GM23248 (cell line): ENCODE measurements at regions not wholly inside any gene's neighbourhood (a gene's known extent, or its start where the extent isn't known, plus 50 kb on each side); places are given as distances from the start of the nearest gene placed in this dataset.

ENCODE experiments used
- DNase-seq: peaks from one replicate; pipeline ENCODE4 v3.0.0-alpha.2; 2015
- H2AFZ ChIP-seq: fragments of 200-600 bp; sonication (generic); 2 replicates; pipeline ENCODE4 v1.6.1; 2016; ENCODE audit warnings: antibody characterized with exemption
- H3F3A ChIP-seq: fragments of 200-600 bp; sonication (generic); 2 replicates; pipeline ENCODE4 v1.6.1; 2016; ENCODE audit warnings: mild to moderate bottlenecking, antibody characterized with exemption, mixed run types; ENCODE audit not compliant: insufficient read depth
- H3K27ac ChIP-seq: fragments of 200-600 bp; sonication (generic); 2 replicates; pipeline ENCODE4 v1.5.1; 2016; ENCODE audit warnings: mild to moderate bottlenecking
- H3K27me3 ChIP-seq: fragments of 200-600 bp; sonication (generic); replicated peaks from 2 replicates; pipeline ENCODE4 v1.6.1; 2016; ENCODE audit warnings: mild to moderate bottlenecking; ENCODE audit not compliant: insufficient read depth
- H3K36me3 ChIP-seq: fragments of 200-600 bp; sonication (generic); 2 replicates; pipeline ENCODE4 v1.6.1; 2016; ENCODE audit warnings: low read depth, mild to moderate bottlenecking
- H3K4me1 ChIP-seq: fragments of 200-600 bp; sonication (generic); 2 replicates; pipeline ENCODE4 v1.6.1; 2016; ENCODE audit warnings: mild to moderate bottlenecking; ENCODE audit not compliant: insufficient read depth
- H3K4me2 ChIP-seq: fragments of 200-600 bp; sonication (generic); one replicate; pipeline ENCODE4 v1.6.1; 2016; ENCODE audit warnings: mild to moderate bottlenecking; ENCODE audit not compliant: unreplicated experiment
- H3K4me3 ChIP-seq: fragments of 200-600 bp; sonication (generic); 2 replicates; pipeline ENCODE4 v1.5.1; 2016; ENCODE audit warnings: mild to moderate bottlenecking
- H3K79me2 ChIP-seq: fragments of 200-600 bp; sonication (generic); 2 replicates; pipeline ENCODE4 v1.6.1; 2016; ENCODE audit warnings: mild to moderate bottlenecking; ENCODE audit not compliant: insufficient read depth
- H3K9ac ChIP-seq: fragments of 200-600 bp; sonication (generic); 2 replicates; pipeline ENCODE4 v1.6.1; 2016; ENCODE audit warnings: mild to moderate bottlenecking
- H3K9me2 ChIP-seq: fragments of 200-600 bp; sonication (generic); 2 replicates; pipeline ENCODE4 v1.6.1; 2016; ENCODE audit warnings: mixed run types, mild to moderate bottlenecking, moderate library complexity; ENCODE audit not compliant: insufficient read depth
- H3K9me3 ChIP-seq: fragments of 200-600 bp; sonication (generic); one replicate; pipeline ENCODE4 v1.6.1; 2017; ENCODE audit warnings: low read depth
- H4K20me1 ChIP-seq: fragments of 200-600 bp; sonication (generic); 2 replicates; pipeline ENCODE4 v1.6.0; 2016; ENCODE audit not compliant: insufficient read depth
- EZH2 ChIP-seq: fragments of 200-600 bp; sonication (generic); IDR thresholded peaks from 2 replicates; pipeline ENCODE4 v1.6.1; 2018; ENCODE audit warnings: antibody characterized with exemption, mild to moderate bottlenecking; ENCODE audit not compliant: insufficient read depth, poor library complexity, severe bottlenecking
- EZH2phosphoT487 ChIP-seq: fragments of 200-600 bp; sonication (generic); IDR thresholded peaks from 2 replicates; pipeline ENCODE4 v1.6.1; 2018; ENCODE audit warnings: antibody characterized with exemption, moderate library complexity, mild to moderate bottlenecking, low read depth; ENCODE audit not compliant: insufficient read depth
- WGBS, 2 experiments: methylation state at CpG; one replicate each; pipeline ENCODE4 v1.1.6; 2015 to 2017; ENCODE audit warnings: low lambda C conversion rate in 2 of 2, low coverage in 1 of 2; ENCODE audit errors: missing lambda C conversion rate in 2 of 2; 5-methylcytosine and 5-hydroxymethylcytosine counted together
- in situ Hi-C: fragments of 300-500 bp; cut with MboI; formaldehyde crosslinking; loops from 2 replicates; pipeline ENCODE4 v1.15.0; 2020

DNA sequence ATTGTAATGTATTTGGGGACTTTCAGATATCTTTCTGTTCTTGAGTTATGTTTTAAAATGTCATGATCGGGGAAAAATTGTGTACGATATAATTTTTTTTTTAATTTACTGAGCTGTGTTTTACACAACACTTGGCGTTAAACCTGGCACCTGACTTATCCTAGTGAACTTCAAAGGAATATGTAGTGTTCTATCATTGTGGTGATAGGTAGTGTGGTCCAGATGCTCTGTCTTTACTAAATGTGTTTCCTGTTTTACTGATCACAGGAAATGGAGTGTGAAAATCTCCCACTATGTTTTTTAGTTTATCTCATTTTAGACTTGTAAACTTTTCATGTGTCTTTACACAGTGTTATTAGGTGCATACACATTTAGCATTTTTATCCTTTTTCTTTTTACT, 98.0 kb downstream of the SLC5A7 start:
- no peaks in the 10 kb centered on the region for H3K27me3 ChIP-seq
- no peak overlapping the region for H3K4me2 ChIP-seq
- TF ChIP-seq EZH2phosphoT487 (no peak), EZH2 (no peak)
- H3K27ac ChIP-seq, result no peak overlapping the region
- H3K9me3 ChIP-seq, result no peaks in the 10 kb centered on the region
- no peaks in the 10 kb centered on the region for H4K20me1 ChIP-seq
- in situ Hi-C loops, result no loop called here
- H2AFZ ChIP-seq, result no peak overlapping the region
- 17 to 29% methylated on average over 3 of the region's 3 CpGs for WGBS, 2 experiments
- H3K4me3 ChIP-seq, result no peak overlapping the region
- H3K36me3 ChIP-seq, result no peaks in the 10 kb centered on the region
- no peak overlapping the region for H3K9ac ChIP-seq
- no peak for DNase-seq
- no peaks in the 10 kb centered on the region for H3K79me2 ChIP-seq
- H3F3A ChIP-seq, result no peaks in the 10 kb centered on the region
- no peaks in the 10 kb centered on the region; the same call in 1 of the 2 replicates for H3K9me2 ChIP-seq
- H3K4me1 ChIP-seq, result no peaks in the 10 kb centered on the region

DNA sequence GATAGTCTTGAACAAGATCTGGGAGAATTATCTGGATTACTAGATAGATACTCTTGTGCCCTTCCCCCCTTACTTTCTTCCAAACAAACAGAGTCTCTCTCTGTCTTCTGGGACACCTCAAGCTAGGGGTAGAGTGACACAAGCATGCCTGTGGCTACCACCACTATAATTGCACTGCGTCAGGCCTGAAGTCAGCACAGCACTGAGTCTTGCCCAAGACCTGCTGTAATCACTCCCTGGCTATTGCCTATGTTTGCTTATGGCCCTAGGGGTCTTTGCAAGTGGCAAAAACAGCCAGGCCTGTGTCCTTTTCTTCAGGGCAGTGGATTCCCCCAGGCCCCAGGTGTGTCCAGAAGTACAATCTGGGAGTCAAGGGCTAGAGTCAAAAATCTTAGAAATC, 106.6 kb downstream of the SLC5A7 start:
- TF ChIP-seq EZH2, result no peak
- no peak for TF ChIP-seq EZH2phosphoT487
- in situ Hi-C loops, result no loop called here
- no peaks in the 10 kb centered on the region for H3K9me2 ChIP-seq
- no peak overlapping the region for H3K9ac ChIP-seq
- no peaks in the 10 kb centered on the region for H3K4me1 ChIP-seq
- H3K27me3 ChIP-seq, result no peaks in the 10 kb centered on the region; the same call in 1 of the 2 replicates
- no peaks in the 10 kb centered on the region for H3K9me3 ChIP-seq
- H3K4me3 ChIP-seq, result no peak overlapping the region
- WGBS, 2 experiments, result 38 to 39% methylated on average over 1 of the region's 1 CpG
- H3K27ac ChIP-seq, result no peak overlapping the region
- no peaks in the 10 kb centered on the region for H4K20me1 ChIP-seq
- no peaks in the 10 kb centered on the region for H3K79me2 ChIP-seq
- H3F3A ChIP-seq, result no peaks in the 10 kb centered on the region
- no peaks in the 10 kb centered on the region for H3K36me3 ChIP-seq
- H2AFZ ChIP-seq, result no peak overlapping the region
- no peak for DNase-seq
- no peak overlapping the region for H3K4me2 ChIP-seq

DNA sequence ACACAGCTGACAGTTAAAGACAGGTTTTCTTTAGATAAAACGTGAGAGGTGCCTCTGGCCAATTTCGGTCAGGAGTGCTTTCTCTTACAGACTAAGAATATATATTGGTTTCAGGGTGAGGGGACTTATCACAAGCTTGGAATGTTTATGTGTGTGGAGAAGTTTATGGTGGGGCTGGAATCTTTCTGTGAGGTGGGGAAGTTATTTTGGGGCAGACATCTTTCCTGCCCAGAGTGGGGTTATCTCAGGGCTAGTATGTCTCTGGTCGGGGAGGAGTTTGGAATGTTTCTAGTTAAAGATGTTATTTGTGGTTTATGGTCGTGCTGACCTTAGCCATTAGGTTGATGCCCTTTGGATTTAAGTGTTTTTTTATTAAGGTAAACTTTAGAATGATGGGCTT, 115.2 kb downstream of the SLC5A7 start:
- Histone ChIP-seq H3K9ac (no peak overlapping the region), H4K20me1 (no peaks in the 10 kb centered on the region), H3K9me3 (no peaks in the 10 kb centered on the region), H3K36me3 (no peaks in the 10 kb centered on the region), H3F3A (no peaks in the 10 kb centered on the region), H2AFZ (no peak overlapping the region), H3K9me2 (no peaks in the 10 kb centered on the region), H3K4me1 (no peaks in the 10 kb centered on the region), H3K27ac (no peak overlapping the region), H3K27me3 (no peaks in the 10 kb centered on the region), H3K79me2 (no peaks in the 10 kb centered on the region), H3K4me2 (no peak overlapping the region), H3K4me3 (no peak overlapping the region)
- TF ChIP-seq EZH2phosphoT487 (no peak), EZH2 (no peak)
- no peak for DNase-seq
- in situ Hi-C loops, result no loop called here
- 1 to 2% methylated on average over 4 of the region's 4 CpGs for WGBS, 2 experiments

DNA sequence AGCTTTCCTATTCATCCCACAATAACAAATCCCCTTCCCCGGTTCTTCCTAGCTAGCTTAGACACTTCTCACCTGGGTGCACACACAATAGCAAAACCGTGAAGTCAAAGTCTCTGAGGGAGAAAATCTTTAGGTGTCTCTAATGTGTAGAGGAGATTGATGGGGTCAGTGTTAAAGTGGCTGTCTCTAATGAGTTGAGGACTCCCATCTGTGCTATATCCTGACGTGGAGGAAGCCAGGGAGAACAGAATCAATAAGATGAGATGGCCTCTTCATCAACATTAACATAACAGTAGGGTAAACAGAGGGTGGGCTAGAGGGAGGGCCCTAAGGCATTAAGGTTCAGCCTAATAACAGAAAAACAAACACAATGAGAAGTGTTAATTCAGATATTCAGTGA, 120.4 kb downstream of the SLC5A7 start:
- Histone ChIP-seq H4K20me1 (no peaks in the 10 kb centered on the region), H3K4me1 (no peaks in the 10 kb centered on the region), H3K4me3 (no peak overlapping the region), H3K4me2 (no peak overlapping the region), H3F3A (no peaks in the 10 kb centered on the region), H3K27ac (no peak overlapping the region), H3K27me3 (no peaks in the 10 kb centered on the region), H2AFZ (no peak overlapping the region), H3K79me2 (no peaks in the 10 kb centered on the region), H3K9ac (no peak overlapping the region), H3K9me3 (no peaks in the 10 kb centered on the region), H3K36me3 (no peaks in the 10 kb centered on the region), H3K9me2 (no peaks in the 10 kb centered on the region)
- no peak for DNase-seq
- WGBS, 2 experiments, result 1 to 4% methylated on average over 3 of the region's 3 CpGs
- in situ Hi-C loops, result no loop called here
- TF ChIP-seq EZH2phosphoT487, result no peak
- TF ChIP-seq EZH2, result no peak

DNA sequence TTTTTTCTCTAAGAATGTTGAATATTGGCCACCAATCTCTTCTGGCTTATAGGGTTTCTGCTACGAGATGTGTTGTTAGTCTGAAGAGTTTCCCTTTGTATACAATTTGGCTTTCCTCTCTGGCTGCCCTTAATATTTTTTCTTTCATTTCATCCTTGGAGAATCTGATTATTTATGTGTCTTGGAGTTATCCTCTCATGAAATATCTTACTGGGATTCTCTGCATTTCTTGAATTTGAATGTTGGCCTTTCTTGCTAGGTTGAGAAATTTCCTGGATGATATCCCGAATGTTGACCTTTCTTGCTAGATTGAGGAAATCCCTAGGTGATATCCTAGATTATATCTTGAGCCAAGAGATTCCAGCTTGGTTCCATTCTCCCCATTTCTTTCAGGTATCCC, 125.6 kb downstream of the SLC5A7 start:
- no peaks in the 10 kb centered on the region for H3K9me3 ChIP-seq
- no peak overlapping the region for H3K4me2 ChIP-seq
- no peak overlapping the region for H3K9ac ChIP-seq
- in situ Hi-C loops, result no loop called here
- H3K9me2 ChIP-seq, result no peaks in the 10 kb centered on the region
- whole genome bisulfite sequencing, 2 experiments, result 2 to 9% methylated on average over 2 of the region's 2 CpGs
- H2AFZ ChIP-seq, result no peak overlapping the region
- no peaks in the 10 kb centered on the region for H3F3A ChIP-seq
- H4K20me1 ChIP-seq, result no peaks in the 10 kb centered on the region
- H3K79me2 ChIP-seq, result no peaks in the 10 kb centered on the region
- H3K4me1 ChIP-seq, result no peaks in the 10 kb centered on the region
- DNase-seq, result no peak
- no peaks in the 10 kb centered on the region for H3K27me3 ChIP-seq
- TF ChIP-seq EZH2phosphoT487, result no peak
- no peak for TF ChIP-seq EZH2
- no peak overlapping the region for H3K4me3 ChIP-seq
- H3K27ac ChIP-seq, result no peak overlapping the region
- H3K36me3 ChIP-seq, result no peaks in the 10 kb centered on the region
